Neutrophil (primary cell): ENCODE measurements at regions not wholly inside any gene's neighbourhood (a gene's known extent, or its start where the extent isn't known, plus 50 kb on each side); places are given as distances from the start of the nearest gene placed in this dataset.

Source experiments
- H3K27ac ChIP-seq: fragments of 200-600 bp; sonication (generic); 2 replicates; pipeline ENCODE4 v1.5.1; 2016; ENCODE audit warnings: mild to moderate bottlenecking, moderate library complexity
- H3K27me3 ChIP-seq: fragments of 200-600 bp; sonication (generic); 2 replicates; pipeline ENCODE4 v1.6.0; 2016; ENCODE audit warnings: mild to moderate bottlenecking
- H3K36me3 ChIP-seq: fragments of 200-600 bp; sonication (generic); 2 replicates; pipeline ENCODE4 v1.5.1; 2017
- H3K4me1 ChIP-seq, 2 experiments: fragments of 200-600 bp in 1 of 2; sonication (generic) in 1 of 2; 1 replicate in 1 of 2; 2 replicates in 1 of 2; pipeline versions ENCODE4 v1.5.1 to v1.6.1; 2013 to 2016; ENCODE audit warnings: low read depth in 1 of 2, low read length in 1 of 2, mild to moderate bottlenecking in 1 of 2, moderate library complexity in 1 of 2; ENCODE audit not compliant: control insufficient read depth in 1 of 2, insufficient read depth in 1 of 2
- H3K4me3 ChIP-seq, 2 experiments: fragments of 200-600 bp in 1 of 2; sonication (generic) in 1 of 2; 1 replicate in 1 of 2; 2 replicates in 1 of 2; pipeline ENCODE4 v1.5.1; 2013 to 2016; ENCODE audit warnings: low read depth in 1 of 2, low read length in 1 of 2, mild to moderate bottlenecking in 1 of 2, moderate library complexity in 1 of 2
- H3K9me3 ChIP-seq: fragments of 200-600 bp; sonication (generic); 2 replicates; pipeline ENCODE4 v1.5.1; 2016
- TF ChIP-seq, protein P1 (sequence below): fragments of 200-600 bp; sonication (generic); IDR thresholded peaks from 2 replicates; pipeline ENCODE4 v1.5.1; 2016; ENCODE audit warnings: antibody characterized with exemption

DNA sequence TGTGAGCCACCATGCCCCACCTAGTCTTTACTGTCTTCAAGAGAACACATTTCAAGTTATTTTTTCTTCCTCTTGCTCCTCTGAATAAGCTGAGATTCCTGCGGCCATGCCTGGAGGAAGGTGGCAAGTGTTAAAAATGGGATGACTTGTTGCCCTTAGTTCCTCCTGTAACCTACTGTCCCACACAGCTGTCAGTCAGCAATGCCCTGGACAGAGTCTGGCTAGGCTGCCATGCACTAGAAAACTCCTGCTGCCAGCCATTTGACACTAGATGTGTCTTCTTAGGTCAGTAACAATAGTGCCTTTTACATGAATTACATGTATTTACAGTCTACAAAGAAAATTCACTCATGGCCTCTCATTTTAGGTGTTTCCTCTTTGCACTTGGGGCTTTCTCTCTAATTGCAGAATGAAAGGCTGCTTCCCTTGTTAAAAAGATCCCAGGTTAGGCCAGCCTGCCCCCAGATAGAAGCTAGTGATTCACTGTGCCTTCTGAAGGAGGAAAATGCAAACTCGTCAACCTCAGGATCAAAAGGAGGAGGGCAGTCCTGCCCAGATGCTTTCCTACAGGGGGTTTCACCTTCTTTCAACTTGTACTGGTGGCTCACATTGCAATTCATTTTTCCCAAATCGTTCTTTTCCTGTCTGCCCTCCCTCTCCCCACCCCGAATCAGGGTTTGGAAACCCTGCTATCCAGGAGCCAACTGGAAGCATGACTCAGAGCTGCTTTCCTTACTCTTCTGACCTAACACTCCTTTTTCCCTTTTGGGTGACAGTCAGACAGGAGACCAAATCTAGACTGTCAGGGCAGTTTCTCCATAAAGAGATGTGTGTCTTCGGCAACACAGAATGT, 136.6 kb downstream of the SPAG6 start:
- peaks cover 3 to 4% of the 10 kb centered on the region in 2 experiments for H3K4me1 ChIP-seq
- no peaks in the 10 kb centered on the region for H3K9me3 ChIP-seq
- TF ChIP-seq, protein P1, sequence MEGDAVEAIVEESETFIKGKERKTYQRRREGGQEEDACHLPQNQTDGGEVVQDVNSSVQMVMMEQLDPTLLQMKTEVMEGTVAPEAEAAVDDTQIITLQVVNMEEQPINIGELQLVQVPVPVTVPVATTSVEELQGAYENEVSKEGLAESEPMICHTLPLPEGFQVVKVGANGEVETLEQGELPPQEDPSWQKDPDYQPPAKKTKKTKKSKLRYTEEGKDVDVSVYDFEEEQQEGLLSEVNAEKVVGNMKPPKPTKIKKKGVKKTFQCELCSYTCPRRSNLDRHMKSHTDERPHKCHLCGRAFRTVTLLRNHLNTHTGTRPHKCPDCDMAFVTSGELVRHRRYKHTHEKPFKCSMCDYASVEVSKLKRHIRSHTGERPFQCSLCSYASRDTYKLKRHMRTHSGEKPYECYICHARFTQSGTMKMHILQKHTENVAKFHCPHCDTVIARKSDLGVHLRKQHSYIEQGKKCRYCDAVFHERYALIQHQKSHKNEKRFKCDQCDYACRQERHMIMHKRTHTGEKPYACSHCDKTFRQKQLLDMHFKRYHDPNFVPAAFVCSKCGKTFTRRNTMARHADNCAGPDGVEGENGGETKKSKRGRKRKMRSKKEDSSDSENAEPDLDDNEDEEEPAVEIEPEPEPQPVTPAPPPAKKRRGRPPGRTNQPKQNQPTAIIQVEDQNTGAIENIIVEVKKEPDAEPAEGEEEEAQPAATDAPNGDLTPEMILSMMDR = no peak
- H3K27ac ChIP-seq = no peak overlapping the region
- H3K27me3 ChIP-seq = peaks cover 70% of the 10 kb centered on the region
- H3K4me3 ChIP-seq = no peak overlapping the region
- H3K36me3 ChIP-seq = no peaks in the 10 kb centered on the region

DNA sequence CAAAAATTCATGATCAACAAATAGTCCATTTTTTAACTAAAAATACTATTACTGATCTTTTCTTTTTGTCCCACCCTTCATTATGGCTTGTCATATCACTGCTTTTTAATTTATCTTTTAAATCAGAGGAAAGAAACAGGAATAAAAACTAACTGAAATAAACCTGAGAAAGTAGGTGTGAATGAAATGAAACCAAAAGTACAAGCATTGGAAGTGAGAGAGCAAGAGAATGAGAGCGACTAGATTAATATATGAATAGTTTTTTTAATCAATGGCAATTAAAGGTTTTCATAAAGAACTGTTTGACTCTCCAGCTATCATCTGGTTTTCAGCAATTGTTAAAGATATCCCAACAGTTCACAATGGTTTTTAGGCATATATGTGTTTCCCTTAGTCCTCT, 137.8 kb downstream of the SPAG6 start:
- no peaks in the 10 kb centered on the region for H3K4me1 ChIP-seq
- H3K36me3 ChIP-seq = no peaks in the 10 kb centered on the region
- TF ChIP-seq, protein P1 = no peak
- no peak overlapping the region for H3K4me3 ChIP-seq
- H3K9me3 ChIP-seq = no peaks in the 10 kb centered on the region
- no peak overlapping the region for H3K27ac ChIP-seq
- peaks cover 57% of the 10 kb centered on the region for H3K27me3 ChIP-seq
